Gastroesophageal sphincter (tissue), 3 donors: ENCODE measurements at regions not wholly inside any gene's neighbourhood (a gene's known extent, or its start where the extent isn't known, plus 50 kb on each side); places are given as distances from the start of the nearest gene placed in this dataset.

ENCODE experiments used
- CTCF ChIP-seq, 4 experiments: fragments of 200-600 bp in 2 of 4; fragments of 450-650 bp in 2 of 4; sonication (generic) in 1 of 4; IDR thresholded peaks; one replicate each; pipeline ENCODE4 v1.5.1; 2017 to 2019; ENCODE audit warnings: antibody characterized with exemption in 4 of 4, mild to moderate bottlenecking in 2 of 4, moderate library complexity in 2 of 4
- EP300 ChIP-seq: sonication (generic); formaldehyde crosslinking; IDR thresholded peaks from one replicate; pipeline ENCODE4 v1.6.1; 2017; ENCODE audit warnings: antibody characterized with exemption, mild to moderate bottlenecking
- POLR2A ChIP-seq, 2 donors: fragments of 450-650 bp; IDR thresholded peaks; one replicate each; pipeline ENCODE4 v1.6.1; 2017; ENCODE audit warnings: antibody characterized with exemption in 2 of 2, mild to moderate bottlenecking in 2 of 2, moderate library complexity in 1 of 2
- POLR2AphosphoS5 ChIP-seq: sonication (generic); formaldehyde crosslinking; IDR thresholded peaks from one replicate; pipeline ENCODE4 v1.6.1; 2017; ENCODE audit warnings: antibody characterized with exemption

GRCh38 chr10:130404476-130405055 is 268.4 kb downstream of the GLRX3 start:
- TF ChIP-seq CTCF (IDR thresholded peaks at IDR 0.05) (no peak), POLR2A (IDR thresholded peaks at IDR 0.05) (no peak), POLR2AphosphoS5 (no peak), EP300 (no peak)
